GM23338 (cell line): ENCODE measurements at regions not wholly inside any gene's neighbourhood (a gene's known extent, or its start where the extent isn't known, plus 50 kb on each side); places are given as distances from the start of the nearest gene placed in this dataset.

ENCODE experiments used
- ATAC-seq: fragments of 200-7000 bp; cut with Tn5 transposase; 3 replicates; pipeline ENCODE4 v1.9.1; 2020
- DNase-seq: peaks from one replicate; pipeline ENCODE4 v3.0.0-alpha.2; 2015; ENCODE audit warnings: low spot score
- H2AFZ ChIP-seq: fragments of 200-600 bp; sonication (generic); 2 replicates; pipeline ENCODE4 v1.8.0; 2016; ENCODE audit warnings: antibody characterized with exemption, mild to moderate bottlenecking, moderate library complexity
- H3F3A ChIP-seq: fragments of 200-600 bp; sonication (generic); replicated peaks from 2 replicates; pipeline ENCODE4 v1.8.0; 2017; ENCODE audit warnings: antibody characterized with exemption, mixed run types, low read depth
- H3K27ac ChIP-seq: fragments of 200-600 bp; sonication (generic); 2 replicates; pipeline ENCODE4 v1.6.1; 2016; ENCODE audit warnings: low read depth
- H3K27me3 ChIP-seq: fragments of 200-600 bp; sonication (generic); 2 replicates; pipeline ENCODE4 v1.8.0; 2016; ENCODE audit warnings: mild to moderate bottlenecking, mixed run types, moderate library complexity; ENCODE audit not compliant: insufficient read depth
- H3K36me3 ChIP-seq: fragments of 200-600 bp; sonication (generic); 2 replicates; pipeline ENCODE4 v1.8.0; 2016; ENCODE audit warnings: mild to moderate bottlenecking; ENCODE audit not compliant: insufficient read depth
- H3K4me1 ChIP-seq: fragments of 200-600 bp; sonication (generic); 2 replicates; pipeline ENCODE4 v1.8.0; 2016; ENCODE audit warnings: mild to moderate bottlenecking, moderate library complexity; ENCODE audit not compliant: insufficient read depth
- H3K4me2 ChIP-seq: fragments of 200-600 bp; sonication (generic); 2 replicates; pipeline ENCODE4 v1.7.1; 2017; ENCODE audit warnings: mixed run types
- H3K4me3 ChIP-seq: fragments of 200-600 bp; sonication (generic); 2 replicates; pipeline ENCODE4 v1.6.1; 2016; ENCODE audit warnings: mixed run types
- H3K79me2 ChIP-seq: fragments of 200-600 bp; sonication (generic); replicated peaks from 2 replicates; pipeline ENCODE4 v1.8.0; 2017; ENCODE audit warnings: mild to moderate bottlenecking; ENCODE audit not compliant: insufficient read depth
- H3K9me2 ChIP-seq: fragments of 200-600 bp; sonication (generic); 2 replicates; pipeline ENCODE4 v1.8.0; 2017; ENCODE audit not compliant: insufficient read depth
- H4K20me1 ChIP-seq: fragments of 200-600 bp; sonication (generic); replicated peaks from 2 replicates; pipeline ENCODE4 v1.8.0; 2017; ENCODE audit warnings: mild to moderate bottlenecking; ENCODE audit not compliant: insufficient read depth
- H3K27ac Mint-ChIP-seq: 2 replicates; pipeline ENCODE4 v1.8.0; 2020; ENCODE audit warnings: inconsistent platforms, mild to moderate bottlenecking, moderate library complexity, mixed read lengths
- H3K27me3 Mint-ChIP-seq: 3 replicates; pipeline ENCODE4 v1.8.0; 2022; ENCODE audit warnings: low read depth, mild to moderate bottlenecking, moderate library complexity, mixed read lengths, inconsistent platforms; ENCODE audit not compliant: insufficient read depth, poor library complexity
- H3K36me3 Mint-ChIP-seq: 3 replicates; pipeline ENCODE4 v1.8.0; 2021; ENCODE audit warnings: low read depth, mild to moderate bottlenecking, inconsistent platforms, moderate library complexity, mixed read lengths
- H3K4me1 Mint-ChIP-seq: 3 replicates; pipeline ENCODE4 v1.8.0; 2020; ENCODE audit warnings: mild to moderate bottlenecking, inconsistent platforms, mixed read lengths
- H3K4me3 Mint-ChIP-seq: 3 replicates; pipeline ENCODE4 v1.8.0; 2021; ENCODE audit warnings: moderate library complexity, mild to moderate bottlenecking, inconsistent platforms, mixed read lengths
- H3K9me3 Mint-ChIP-seq: 3 replicates; pipeline ENCODE4 v1.8.0; 2020; ENCODE audit warnings: moderate library complexity, mild to moderate bottlenecking, inconsistent platforms, mixed read lengths
- CREB1 ChIP-seq: fragments of 250-450 bp; sonication (Bioruptor Pico); IDR thresholded peaks from 2 replicates; pipeline ENCODE4 v1.5.0; 2020; ENCODE audit warnings: low read depth, mild to moderate bottlenecking, moderate library complexity
- EZH2 ChIP-seq: fragments of 200-600 bp; sonication (generic); IDR thresholded peaks from one replicate; pipeline ENCODE4 v1.8.0; 2017; ENCODE audit warnings: antibody characterized with exemption, mild to moderate bottlenecking, low read depth; ENCODE audit not compliant: unreplicated experiment
- EZH2phosphoT487 ChIP-seq: fragments of 200-600 bp; sonication (generic); IDR thresholded peaks from one replicate; pipeline ENCODE4 v1.8.1; 2018; ENCODE audit warnings: antibody characterized with exemption; ENCODE audit not compliant: unreplicated experiment
- JUNB ChIP-seq: IDR thresholded peaks from one replicate; pipeline ENCODE4 v1.6.1; 2016; ENCODE audit warnings: antibody characterized with exemption; ENCODE audit not compliant: unreplicated experiment
- NANOG ChIP-seq: IDR thresholded peaks from 2 replicates; pipeline ENCODE4 v1.6.1; 2016; ENCODE audit warnings: antibody characterized with exemption, borderline replicate concordance
- POLR2AphosphoS5 ChIP-seq: IDR thresholded peaks from 2 replicates; pipeline ENCODE4 v1.6.1; 2016; ENCODE audit warnings: antibody characterized with exemption, low read depth
- REST ChIP-seq: IDR thresholded peaks from one replicate; pipeline ENCODE4 v1.6.1; 2018; ENCODE audit warnings: antibody characterized with exemption; ENCODE audit not compliant: unreplicated experiment
- ZNF114 ChIP-seq: fragments of 250-450 bp; sonication (Bioruptor Pico); IDR thresholded peaks from 2 replicates; pipeline ENCODE4 v1.5.0; 2020; ENCODE audit warnings: mild to moderate bottlenecking, moderate library complexity
- ZNF331 ChIP-seq: fragments of 250-450 bp; sonication (Bioruptor Pico); IDR thresholded peaks from 2 replicates; pipeline ENCODE4 v1.5.0; 2020; ENCODE audit warnings: low read depth, mild to moderate bottlenecking, moderate library complexity
- TF ChIP-seq, protein P1 (sequence below), 2 experiments: fragments of 200-600 bp in 1 of 2; sonication (generic) in 1 of 2; conservative IDR thresholded peaks; 2 replicates each; pipeline versions ENCODE4 v1.5.1 to v1.6.1; 2016 to 2017; ENCODE audit warnings: antibody characterized with exemption in 2 of 2, low read depth in 2 of 2, mild to moderate bottlenecking in 2 of 2, moderate library complexity in 1 of 2

- no peak for ATAC-seq
- H3K27me3 ChIP-seq = no peaks in the 10 kb centered on the region
These were observed 181.6 kb downstream of the CDC5L start for GRCh38 chr6:44569131-44569530.

GRCh38 chr6:44569931-44570385 lies 182.5 kb downstream of the CDC5L start:
- no peak for DNase-seq
- Mint-ChIP-seq H3K36me3 (no peaks in the 10 kb centered on the region), H3K4me3 (no peak overlapping the region), H3K4me1 (no peaks in the 10 kb centered on the region), H3K27ac (no peak overlapping the region), H3K27me3 (no peaks in the 10 kb centered on the region), H3K9me3 (no peaks in the 10 kb centered on the region)
- H3K27ac ChIP-seq = no peak overlapping the region
- no peaks in the 10 kb centered on the region for H4K20me1 ChIP-seq
- H3K9me2 ChIP-seq = peaks cover 13% of the 10 kb centered on the region
- H3K36me3 ChIP-seq = no peaks in the 10 kb centered on the region
- no peak overlapping the region for H3K4me2 ChIP-seq
- no peaks in the 10 kb centered on the region for H3K4me1 ChIP-seq
- no peaks in the 10 kb centered on the region for H3F3A ChIP-seq
- no peak for ATAC-seq
- H3K4me3 ChIP-seq = no peak overlapping the region
- 0 out of 2 replicates have a peak overlapping the region, but pooled peaks have one; percentile 76 for H2AFZ ChIP-seq
- no peaks in the 10 kb centered on the region for H3K79me2 ChIP-seq
- no peaks in the 10 kb centered on the region for H3K27me3 ChIP-seq
- TF ChIP-seq NANOG (no peak), ZNF331 (CRISPR knock-in tag) (no peak), JUNB (no peak), REST (no peak), POLR2AphosphoS5 (no peak)

More at GRCh38 chr6:44569131-44569530, 181.6 kb downstream of the CDC5L start:
- DNase-seq = no peak
- no peaks in the 10 kb centered on the region for H3K36me3 ChIP-seq
- no peaks in the 10 kb centered on the region for H3K79me2 ChIP-seq
- H3K9me2 ChIP-seq = peaks cover 13% of the 10 kb centered on the region
- H3K27ac ChIP-seq = no peak overlapping the region
- no peak overlapping the region for H3K27ac Mint-ChIP-seq
- H3F3A ChIP-seq = no peaks in the 10 kb centered on the region
- H3K4me1 ChIP-seq = no peaks in the 10 kb centered on the region
- no peaks in the 10 kb centered on the region for H3K9me3 Mint-ChIP-seq
- H3K36me3 Mint-ChIP-seq = no peaks in the 10 kb centered on the region
- no peak overlapping the region for H3K4me3 ChIP-seq
- no peak overlapping the region for H3K4me3 Mint-ChIP-seq
- no peaks in the 10 kb centered on the region for H4K20me1 ChIP-seq
- H3K27me3 Mint-ChIP-seq = no peaks in the 10 kb centered on the region
- no peak overlapping the region for H3K4me2 ChIP-seq
- no peak overlapping the region for H2AFZ ChIP-seq
- H3K4me1 Mint-ChIP-seq = no peaks in the 10 kb centered on the region
- TF ChIP-seq EZH2 = no peak
- no peak for TF ChIP-seq CREB1
- no peak for TF ChIP-seq EZH2phosphoT487
- no peak for TF ChIP-seq NANOG
- TF ChIP-seq REST = no peak
- TF ChIP-seq, protein P1, sequence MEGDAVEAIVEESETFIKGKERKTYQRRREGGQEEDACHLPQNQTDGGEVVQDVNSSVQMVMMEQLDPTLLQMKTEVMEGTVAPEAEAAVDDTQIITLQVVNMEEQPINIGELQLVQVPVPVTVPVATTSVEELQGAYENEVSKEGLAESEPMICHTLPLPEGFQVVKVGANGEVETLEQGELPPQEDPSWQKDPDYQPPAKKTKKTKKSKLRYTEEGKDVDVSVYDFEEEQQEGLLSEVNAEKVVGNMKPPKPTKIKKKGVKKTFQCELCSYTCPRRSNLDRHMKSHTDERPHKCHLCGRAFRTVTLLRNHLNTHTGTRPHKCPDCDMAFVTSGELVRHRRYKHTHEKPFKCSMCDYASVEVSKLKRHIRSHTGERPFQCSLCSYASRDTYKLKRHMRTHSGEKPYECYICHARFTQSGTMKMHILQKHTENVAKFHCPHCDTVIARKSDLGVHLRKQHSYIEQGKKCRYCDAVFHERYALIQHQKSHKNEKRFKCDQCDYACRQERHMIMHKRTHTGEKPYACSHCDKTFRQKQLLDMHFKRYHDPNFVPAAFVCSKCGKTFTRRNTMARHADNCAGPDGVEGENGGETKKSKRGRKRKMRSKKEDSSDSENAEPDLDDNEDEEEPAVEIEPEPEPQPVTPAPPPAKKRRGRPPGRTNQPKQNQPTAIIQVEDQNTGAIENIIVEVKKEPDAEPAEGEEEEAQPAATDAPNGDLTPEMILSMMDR (conservative IDR thresholded peaks at IDR 0.05; ENCODE audit: low read depth in 2 of 2) = no peak
- TF ChIP-seq ZNF331 (CRISPR knock-in tag) = no peak
- TF ChIP-seq ZNF114 (CRISPR knock-in tag) = no peak
